DMS53 treated with DMSO at 0.1 percent for 48 hours (cell line): ENCODE measurements at regions not wholly inside any gene's neighbourhood (a gene's known extent, or its start where the extent isn't known, plus 50 kb on each side); places are given as distances from the start of the nearest gene placed in this dataset.

Experiments
- DNase-seq: peaks from one replicate; lab custom pipeline; 2025; ENCODE audit not compliant: unreplicated experiment; lab: John Stamatoyannopoulos, UW

DNA sequence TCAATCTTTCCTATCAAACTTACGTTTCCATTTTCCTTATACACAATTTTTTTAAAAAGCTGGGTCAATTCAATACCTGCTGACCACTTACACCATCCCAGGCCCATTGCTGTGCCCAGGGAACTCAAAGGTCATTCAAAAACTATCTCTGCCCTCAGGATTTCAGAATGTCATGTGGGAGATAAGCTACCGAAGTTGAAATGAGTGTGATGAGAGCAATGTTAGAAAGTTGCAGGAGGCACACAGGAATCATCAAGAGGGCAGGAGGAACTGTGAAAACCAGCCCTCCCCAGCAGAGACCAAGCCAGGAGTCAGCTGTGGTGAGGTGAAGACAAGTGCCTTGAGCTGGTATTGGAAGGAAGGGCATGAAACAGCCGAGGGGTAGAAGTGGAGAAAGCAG lies 195.9 kb downstream of the HS3ST3A1 start:
- no peak for DNase-seq

DNA sequence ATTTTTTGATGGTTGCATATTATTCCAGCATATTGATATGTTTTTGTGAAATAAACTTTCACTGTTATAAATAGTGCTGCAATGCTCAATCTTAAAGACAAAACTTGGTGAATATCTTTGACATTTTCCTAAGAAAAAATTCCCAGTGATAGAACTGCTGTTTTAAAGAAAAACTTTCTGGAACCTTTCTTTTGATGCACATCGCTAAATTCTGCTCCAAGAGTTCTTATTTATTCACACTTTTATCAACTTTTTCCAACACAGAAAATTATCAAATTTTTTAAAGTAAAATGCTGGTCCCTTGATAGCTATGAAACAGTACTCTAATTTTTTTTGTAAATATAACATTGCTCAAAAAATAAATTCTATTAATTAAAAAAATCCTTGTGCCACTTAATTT lies 196.6 kb downstream of the HS3ST3A1 start:
- DNase-seq, result no peak

DNA sequence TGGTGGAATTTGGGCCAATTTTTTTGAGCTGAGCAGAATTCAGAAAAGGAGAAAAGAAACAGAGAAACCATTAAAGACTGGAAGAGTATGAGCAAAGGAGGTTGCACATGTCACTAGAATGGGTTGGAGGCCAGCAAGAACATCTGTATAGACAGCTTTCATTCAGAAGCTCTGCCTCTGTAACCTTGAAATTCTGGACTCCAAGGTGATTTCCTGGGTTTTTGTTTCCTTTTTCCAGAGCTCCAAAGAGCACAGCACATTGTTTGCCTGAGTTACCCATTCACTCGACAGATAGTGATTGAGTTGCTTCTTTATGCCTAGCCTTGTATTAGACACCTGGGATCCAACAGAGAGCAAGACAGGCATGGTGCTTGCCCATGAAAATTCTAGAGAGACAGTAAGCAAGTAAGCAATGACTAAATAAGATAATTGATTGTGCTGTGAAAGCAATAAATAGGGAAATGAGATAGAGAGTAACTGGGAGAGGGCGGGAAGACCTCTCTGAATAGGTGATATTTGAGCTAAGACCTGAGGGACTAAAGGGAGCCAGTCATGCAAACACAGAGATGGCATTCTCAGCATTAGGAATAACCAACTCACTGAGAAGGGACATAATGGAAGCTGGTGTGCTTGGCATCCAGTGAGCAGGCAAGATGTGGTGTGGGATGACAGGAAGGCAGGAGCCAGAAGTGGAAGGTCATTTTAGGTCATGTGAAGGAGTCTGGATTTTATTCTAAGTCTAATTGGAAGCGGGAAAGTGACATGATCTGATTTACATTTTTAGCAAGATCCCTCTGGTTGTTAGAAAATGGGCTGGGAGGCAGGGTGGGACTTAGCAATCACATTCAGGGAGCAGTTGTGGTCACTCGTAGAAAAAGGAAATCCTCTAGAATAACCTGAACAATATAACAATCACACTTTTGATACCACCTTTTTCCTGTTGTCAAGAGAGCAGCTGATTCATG lies 197.5 kb downstream of the HS3ST3A1 start:
- DNase-seq, result no peak

- no peak for DNase-seq
Observed at GRCh38 chr17:13400491-13400890, 201.2 kb downstream of the HS3ST3A1 start.

GRCh38 chr17:13398853-13399252 lies 202.9 kb downstream of the HS3ST3A1 start:
- no peak for DNase-seq

DNA sequence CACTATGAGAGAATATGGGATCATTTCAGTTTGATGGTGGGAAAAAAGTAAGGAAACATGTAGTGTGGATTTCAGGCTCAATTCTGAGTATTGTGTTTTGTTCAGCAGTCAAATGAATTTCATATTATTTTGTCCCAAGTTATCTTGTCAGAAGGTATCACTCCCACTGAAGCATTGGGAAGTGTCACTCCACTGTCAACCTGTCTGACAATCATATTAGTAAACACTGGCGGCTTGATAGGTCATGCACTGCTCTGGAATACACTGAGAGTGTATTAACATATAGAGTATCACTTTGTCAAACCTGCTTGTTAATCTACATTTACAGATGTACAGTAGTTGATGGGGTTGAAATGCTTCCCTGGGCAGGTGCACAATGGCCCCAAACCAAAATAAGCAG lies 203.6 kb downstream of the HS3ST3A1 start:
- DNase-seq, result no peak

DNA sequence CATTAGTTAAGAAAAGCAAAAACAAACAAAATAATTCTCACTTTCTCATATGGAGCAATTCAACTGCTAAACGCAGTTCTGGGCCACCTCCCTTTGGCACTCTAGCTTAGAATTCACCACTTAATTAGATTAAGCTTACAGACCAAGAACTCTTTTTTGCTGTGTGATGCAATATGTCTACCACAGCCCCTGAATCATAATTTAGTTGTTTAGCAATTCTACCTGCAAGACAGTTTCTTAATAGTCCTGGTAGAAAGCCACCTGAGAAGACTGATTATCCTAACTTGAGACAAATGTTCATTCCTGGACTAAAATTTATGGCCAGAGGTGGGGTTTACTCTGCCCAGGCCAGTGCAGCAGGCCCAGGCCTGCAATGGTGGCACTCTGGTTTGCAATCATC lies 205.9 kb downstream of the HS3ST3A1 start:
- no peak for DNase-seq

DNA sequence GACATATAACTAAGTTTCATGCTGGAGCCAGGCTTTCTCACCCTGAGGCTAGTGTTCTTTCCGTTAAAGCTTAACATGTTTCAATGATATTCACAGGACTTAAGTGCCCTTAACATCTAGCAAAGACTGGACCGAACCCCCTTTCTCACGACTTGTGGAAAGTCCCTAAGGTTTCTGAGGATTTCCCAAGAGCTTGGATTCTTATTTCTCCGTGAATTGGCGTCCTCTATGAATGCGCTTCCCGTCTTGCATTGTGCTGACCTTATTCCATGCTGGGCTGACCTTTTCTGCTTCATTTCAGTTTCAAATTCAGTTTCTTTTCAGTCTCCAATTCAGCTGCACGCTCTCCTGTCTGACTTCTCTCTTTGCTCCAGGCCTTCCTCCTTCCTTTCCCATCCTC lies 206.4 kb downstream of the HS3ST3A1 start:
- no peak for DNase-seq

DNA sequence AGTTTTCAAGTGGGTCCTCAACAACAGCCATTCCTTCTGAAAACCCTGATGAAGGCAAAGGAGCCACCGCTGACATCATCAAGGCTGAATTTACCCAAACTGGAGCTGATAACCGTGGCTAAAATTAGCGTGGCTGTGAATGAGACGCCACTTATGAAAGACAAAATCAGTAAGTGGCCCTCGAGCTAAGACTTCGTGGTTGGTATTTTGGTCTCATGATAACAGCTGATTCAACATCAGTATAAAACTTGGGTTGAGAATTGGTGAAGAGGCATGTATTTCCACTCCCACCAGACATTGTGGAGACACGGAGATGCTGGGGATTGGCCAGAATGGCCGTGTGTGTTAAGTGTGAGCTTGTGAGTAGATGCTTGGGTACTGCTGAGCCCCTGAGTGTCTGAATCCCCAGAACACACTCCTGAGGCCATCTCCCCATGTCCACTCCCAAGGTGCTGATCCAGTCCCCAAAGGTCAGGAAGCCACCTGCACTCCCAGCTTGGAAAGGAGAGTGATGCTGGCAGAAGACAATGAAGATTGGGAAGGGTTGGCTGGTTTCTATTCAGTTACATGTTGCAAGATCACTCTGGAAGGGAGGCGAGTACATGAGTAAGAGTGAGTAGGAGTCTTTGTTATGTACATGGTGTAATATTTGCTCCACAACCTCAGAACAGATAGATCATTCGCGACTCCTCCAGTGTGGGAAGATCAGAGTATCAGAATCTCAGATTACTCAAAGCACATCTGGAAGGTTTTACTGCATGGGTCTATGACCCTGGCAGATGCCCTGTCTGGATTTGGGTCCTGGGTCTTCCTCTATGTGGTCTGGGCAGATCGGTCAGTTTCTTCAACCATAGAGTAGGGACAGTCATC lies 207.7 kb downstream of the HS3ST3A1 start:
- no peak for DNase-seq

DNA sequence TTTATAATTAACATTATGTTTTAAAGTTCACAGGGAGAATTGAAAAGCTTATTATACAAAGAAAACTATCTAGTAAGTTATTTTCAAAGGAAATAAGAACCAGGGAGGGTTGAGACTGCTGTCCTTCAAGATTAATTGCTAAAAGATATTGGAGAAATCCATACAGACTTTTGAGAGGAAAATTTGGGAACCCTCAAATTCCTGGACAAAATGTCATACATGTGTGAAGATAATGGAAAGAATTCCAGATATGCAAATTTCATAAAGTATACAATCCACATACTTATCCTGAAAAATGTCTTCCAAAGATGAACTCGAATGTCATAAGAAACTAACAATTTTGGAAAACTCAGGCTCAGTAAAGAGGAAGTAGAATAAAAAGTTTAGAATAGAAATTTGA lies 213.8 kb downstream of the HS3ST3A1 start:
- no peak for DNase-seq

DNA sequence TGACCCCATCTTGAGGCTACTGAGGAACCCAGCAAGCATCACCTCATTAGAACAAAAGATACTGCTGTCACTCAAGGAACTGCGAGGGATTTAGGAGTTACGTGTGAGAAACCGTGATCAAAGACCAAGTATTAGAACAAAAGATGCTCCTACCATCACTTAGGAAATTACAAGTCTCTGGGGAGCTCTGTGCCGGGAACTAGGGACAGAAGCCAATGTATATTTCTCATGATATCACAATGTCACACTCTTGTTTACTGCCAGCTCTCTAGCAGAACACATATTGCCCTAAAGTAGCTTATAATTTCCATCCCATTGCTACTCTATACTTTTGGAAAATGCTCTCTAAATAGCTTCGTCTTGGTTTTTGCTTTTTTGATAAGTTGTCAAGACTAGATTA lies 214.5 kb downstream of the HS3ST3A1 start:
- DNase-seq, result no peak

DNA sequence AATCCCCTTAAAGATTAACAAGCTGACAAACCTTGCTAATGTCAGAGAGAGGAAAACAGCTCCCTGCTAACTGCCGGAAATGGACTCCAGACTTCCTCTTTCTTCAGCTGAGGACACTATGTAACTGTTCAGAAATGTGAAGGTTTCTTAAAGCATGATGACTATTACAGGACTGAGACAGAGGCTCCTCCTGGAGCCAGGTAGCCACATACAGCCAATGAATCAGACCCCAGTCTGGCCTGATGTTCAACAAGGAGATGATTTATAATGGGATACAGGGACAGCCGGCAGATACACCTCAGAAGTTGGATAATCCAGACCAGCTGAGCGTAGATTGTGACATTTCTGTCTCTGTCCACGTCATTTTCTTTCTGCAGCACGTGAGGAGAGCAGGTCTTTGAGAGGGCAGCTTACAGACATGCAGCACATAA lies 216.2 kb downstream of the HS3ST3A1 start:
- no peak for DNase-seq

GRCh38 chr17:13384626-13385025 lies 217.1 kb downstream of the HS3ST3A1 start:
- no peak for DNase-seq

GRCh38 chr17:13378361-13378760 lies 223.4 kb downstream of the HS3ST3A1 start:
- DNase-seq, result no peak

DNA sequence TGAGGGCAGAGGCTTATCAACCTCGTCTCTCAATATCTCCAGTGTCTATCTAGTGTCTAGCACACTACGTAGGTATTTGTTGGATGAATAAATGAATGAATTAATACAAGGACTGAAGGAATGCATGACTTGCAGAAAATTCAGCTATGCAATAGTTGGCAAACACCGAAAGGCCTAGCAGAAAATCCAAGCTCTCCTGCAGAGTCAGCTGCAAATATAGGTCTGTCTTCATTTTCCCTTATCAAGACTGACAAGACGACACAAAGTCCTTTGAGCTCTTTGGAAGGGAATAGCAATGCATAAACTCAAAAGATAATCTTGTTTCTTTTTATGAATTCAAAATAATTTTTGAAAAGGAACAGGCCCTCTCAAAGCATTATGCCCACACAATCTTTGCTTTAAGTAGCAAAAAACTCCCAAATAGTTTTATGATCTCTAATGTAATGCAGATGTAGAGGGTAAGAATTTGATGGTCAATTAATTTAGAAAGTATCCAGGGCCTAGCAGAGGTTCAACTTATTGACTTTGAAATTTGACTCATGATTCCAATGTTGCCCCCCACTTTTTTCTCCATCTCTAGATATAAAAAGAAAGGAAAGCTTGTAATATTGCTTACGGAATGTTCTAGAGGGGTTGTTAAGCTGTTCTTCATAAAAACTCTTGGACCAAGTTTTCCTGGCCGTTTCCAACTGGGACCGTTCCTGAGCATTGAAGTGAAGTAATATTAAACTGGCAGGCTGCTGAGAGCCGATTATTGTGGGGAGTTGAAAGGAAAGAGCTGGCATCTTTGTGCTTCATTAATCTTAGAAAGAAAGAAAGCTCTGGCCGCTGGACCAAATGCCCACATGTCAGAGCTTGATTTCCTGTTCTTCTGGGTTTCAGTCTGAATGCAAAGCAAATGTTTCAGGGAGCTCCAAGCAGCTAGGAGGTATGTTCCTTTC lies 227.3 kb downstream of the HS3ST3A1 start:
- DNase-seq, result no peak

DNA sequence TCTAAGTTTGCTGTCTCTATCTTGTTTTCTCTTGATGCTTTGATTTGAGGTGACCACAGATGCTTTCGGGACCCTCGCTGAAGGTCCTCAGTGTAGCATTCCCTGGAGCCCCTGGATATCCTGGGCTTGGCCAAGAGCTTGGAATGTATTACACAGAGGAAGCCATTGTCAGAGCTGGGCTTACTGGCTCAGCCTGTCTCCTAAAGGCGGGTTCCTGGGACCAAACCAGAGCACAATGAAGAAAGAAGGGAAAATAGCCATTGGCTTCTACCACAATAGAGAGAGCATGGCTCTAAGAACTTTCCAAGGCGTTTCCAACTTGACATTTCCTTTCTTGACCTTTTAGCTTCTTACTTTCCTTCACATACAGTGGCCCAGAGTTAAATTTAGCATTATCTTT lies 229.3 kb downstream of the HS3ST3A1 start:
- DNase-seq, result no peak

DNA sequence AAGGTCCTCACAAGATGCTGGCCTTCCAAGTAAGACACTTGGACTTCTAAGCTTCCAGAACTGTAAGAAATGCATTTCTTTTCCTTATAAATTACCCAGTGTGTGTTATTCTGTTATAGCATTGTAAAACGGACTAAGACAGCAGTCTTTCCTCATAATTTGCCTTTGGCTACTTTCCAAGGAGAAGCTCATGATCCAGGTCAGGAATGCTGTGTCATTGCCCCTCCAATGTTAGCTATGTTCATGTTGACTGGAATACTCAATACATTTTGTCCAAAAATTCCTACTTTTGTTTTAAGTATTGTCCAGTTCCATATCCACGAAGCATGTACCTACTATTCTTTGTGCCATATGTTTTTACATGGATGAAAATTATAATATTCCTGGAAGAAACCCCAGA lies 234.6 kb downstream of the HS3ST3A1 start:
- no peak for DNase-seq

- DNase-seq, result no peak
Observed at GRCh38 chr17:13365331-13365730, 236.4 kb downstream of the HS3ST3A1 start.

GRCh38 chr17:13363771-13364170 lies 238.0 kb downstream of the HS3ST3A1 start:
- DNase-seq, result no peak

DNA sequence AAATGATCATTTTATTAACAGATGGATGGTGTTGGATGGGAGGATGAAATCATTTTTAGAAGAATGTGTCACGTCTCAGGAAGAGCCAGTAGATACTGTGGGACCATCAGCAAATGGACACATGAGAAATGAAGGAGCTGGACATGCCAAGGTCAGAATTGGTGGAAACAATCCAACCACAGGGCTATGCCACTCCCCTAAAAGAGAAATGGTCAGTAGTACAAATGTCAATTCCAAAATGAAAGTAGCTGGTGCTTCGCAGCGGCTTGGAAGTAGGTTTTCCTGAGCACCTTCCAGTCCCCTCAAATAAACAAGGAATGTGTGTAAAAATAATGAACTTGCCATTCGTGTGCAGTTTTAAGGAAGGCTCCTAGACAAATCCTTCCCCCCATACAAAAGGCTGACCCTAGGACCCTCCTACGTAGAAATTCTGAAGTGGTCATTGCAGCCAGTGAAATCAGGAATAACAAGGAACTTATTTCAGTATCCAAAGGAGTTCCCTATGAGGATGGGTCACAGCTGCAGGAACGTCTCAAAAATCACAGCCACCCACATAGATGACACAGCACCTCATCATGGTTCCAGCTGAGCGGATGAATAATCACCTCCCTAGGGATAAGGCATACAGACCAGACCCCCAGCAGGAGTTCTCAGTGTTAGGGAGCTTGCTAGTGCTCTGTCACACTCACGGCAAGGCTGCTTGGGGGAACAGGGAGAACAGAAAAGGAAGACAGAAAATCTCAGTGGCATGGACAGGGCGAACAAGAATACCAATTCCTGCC lies 239.2 kb downstream of the HS3ST3A1 start:
- no peak for DNase-seq
